H1 (cell line): ENCODE measurements at regions not wholly inside any gene's neighbourhood (a gene's known extent, or its start where the extent isn't known, plus 50 kb on each side); places are given as distances from the start of the nearest gene placed in this dataset.

Source experiments
- CHD2 ChIP-seq: IDR thresholded peaks from 2 replicates; pipeline ENCODE4 v1.6.1; 2012; ENCODE audit warnings: low read length, improper control_type of control experiment
- RXRA ChIP-seq: IDR thresholded peaks from 2 replicates; pipeline ENCODE4 v1.6.1; 2011; ENCODE audit warnings: low read depth, mild to moderate bottlenecking, low read length, moderate library complexity; ENCODE audit not compliant: insufficient read depth

- TF ChIP-seq RXRA, result no peak
- TF ChIP-seq CHD2, result no peak
Measured at GRCh38 chr4:57575426-57575825, 465.2 kb upstream of the IGFBP7 start (continued).
